ENCODE measurements at regions not wholly inside any gene's neighbourhood (a gene's known extent, or its start where the extent isn't known, plus 50 kb on each side); places are given as distances from the start of the nearest gene placed in this dataset.

DNA sequence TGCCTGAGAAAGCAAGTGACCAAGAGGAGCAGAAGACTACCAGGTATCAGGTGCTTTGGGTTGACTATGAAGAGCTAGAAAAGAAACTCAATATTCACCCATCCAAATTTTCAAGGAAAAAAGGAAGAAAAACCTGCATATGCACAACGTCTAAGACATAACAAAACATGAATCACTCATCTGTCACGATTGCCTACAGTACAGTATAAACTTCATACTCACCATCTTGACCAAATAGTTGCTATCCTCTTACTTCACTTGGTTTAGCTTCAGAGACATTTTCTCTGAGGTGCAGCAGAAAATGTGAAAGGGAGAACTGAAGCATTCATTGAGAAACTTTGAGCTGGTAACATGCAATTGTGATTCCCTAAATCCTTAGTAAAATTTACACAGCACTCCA is 228.6 kb upstream of the MPDZ start:
- in situ Hi-C loops (cut with HindIII; ENCODE audit: low pct_unique_long_range_greater_than_20kb, low sequenced_read_pairs), result no loop called here
- no TSS peak for BruUV-seq (replicated peaks)

GRCh38 chr9:13505797-13506196 is 226.3 kb upstream of the MPDZ start:
- TF ChIP-seq SIN3A (IDR thresholded peaks at IDR 0.05; ENCODE audit: borderline replicate concordance, insufficient read depth, low read depth, low read length), result no peak
- TF ChIP-seq, protein P1, sequence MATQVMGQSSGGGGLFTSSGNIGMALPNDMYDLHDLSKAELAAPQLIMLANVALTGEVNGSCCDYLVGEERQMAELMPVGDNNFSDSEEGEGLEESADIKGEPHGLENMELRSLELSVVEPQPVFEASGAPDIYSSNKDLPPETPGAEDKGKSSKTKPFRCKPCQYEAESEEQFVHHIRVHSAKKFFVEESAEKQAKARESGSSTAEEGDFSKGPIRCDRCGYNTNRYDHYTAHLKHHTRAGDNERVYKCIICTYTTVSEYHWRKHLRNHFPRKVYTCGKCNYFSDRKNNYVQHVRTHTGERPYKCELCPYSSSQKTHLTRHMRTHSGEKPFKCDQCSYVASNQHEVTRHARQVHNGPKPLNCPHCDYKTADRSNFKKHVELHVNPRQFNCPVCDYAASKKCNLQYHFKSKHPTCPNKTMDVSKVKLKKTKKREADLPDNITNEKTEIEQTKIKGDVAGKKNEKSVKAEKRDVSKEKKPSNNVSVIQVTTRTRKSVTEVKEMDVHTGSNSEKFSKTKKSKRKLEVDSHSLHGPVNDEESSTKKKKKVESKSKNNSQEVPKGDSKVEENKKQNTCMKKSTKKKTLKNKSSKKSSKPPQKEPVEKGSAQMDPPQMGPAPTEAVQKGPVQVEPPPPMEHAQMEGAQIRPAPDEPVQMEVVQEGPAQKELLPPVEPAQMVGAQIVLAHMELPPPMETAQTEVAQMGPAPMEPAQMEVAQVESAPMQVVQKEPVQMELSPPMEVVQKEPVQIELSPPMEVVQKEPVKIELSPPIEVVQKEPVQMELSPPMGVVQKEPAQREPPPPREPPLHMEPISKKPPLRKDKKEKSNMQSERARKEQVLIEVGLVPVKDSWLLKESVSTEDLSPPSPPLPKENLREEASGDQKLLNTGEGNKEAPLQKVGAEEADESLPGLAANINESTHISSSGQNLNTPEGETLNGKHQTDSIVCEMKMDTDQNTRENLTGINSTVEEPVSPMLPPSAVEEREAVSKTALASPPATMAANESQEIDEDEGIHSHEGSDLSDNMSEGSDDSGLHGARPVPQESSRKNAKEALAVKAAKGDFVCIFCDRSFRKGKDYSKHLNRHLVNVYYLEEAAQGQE (IDR thresholded peaks at IDR 0.05; ENCODE audit: insufficient read depth in 1 of 2, low read depth in 2 of 2, low read length in 1 of 2), result no peak
- no peak for TF ChIP-seq POLR2AphosphoS5 (IDR thresholded peaks at IDR 0.05; ENCODE audit: low read depth, low read length)
- no peak for TF ChIP-seq TCF7L2 (IDR thresholded peaks at IDR 0.05; ENCODE audit: low read depth, low read length)
- BruUV-seq (replicated peaks), result no TSS peak
- ATAC-seq (no peak), DNase-seq (ENCODE audit: low read depth, low spot score) (no peak)
- POLR2A ChIA-PET, result no interaction called here
- H3K27ac ChIP-seq (ENCODE audit: low read length), result no peak overlapping the region
- H3K36me3 ChIP-seq (ENCODE audit: control insufficient read depth, insufficient read depth, low read length), result no peaks in the 10 kb centered on the region
- intact Hi-C loops (cut with micrococcal nuclease; ENCODE audit: unreplicated experiment) (no loop called here), in situ Hi-C loops (cut with HindIII; ENCODE audit: low pct_unique_long_range_greater_than_20kb, low sequenced_read_pairs) (no loop called here)
- CTCF ChIA-PET, result no interaction called here
- H3K9me3 ChIP-seq (ENCODE audit: control insufficient read depth, insufficient read depth, low read depth, low read length), result no peaks in the 10 kb centered on the region
- no peaks in the 10 kb centered on the region for H3K4me1 ChIP-seq (ENCODE audit: control insufficient read depth, insufficient read depth, low read length)
- H3K27me3 ChIP-seq (ENCODE audit: control insufficient read depth, insufficient read depth, low read length), result no peaks in the 10 kb centered on the region
- H3K4me3 ChIP-seq (ENCODE audit: low read depth in 2 of 2, low read length in 2 of 2), result no peak overlapping the region

More for the DNA sequence above, 228.6 kb upstream of the MPDZ start:
- intact Hi-C loops (cut with micrococcal nuclease; ENCODE audit: unreplicated experiment), result no loop called here
- POLR2A ChIA-PET, result no interaction called here
- no peaks in the 10 kb centered on the region for H3K27me3 ChIP-seq (ENCODE audit: control insufficient read depth, insufficient read depth, low read length)
- ATAC-seq (no peak), DNase-seq (ENCODE audit: low read depth, low spot score) (no peak)
- no peak overlapping the region for H3K27ac ChIP-seq (ENCODE audit: low read length)
- CTCF ChIA-PET, result no interaction called here
- no peaks in the 10 kb centered on the region for H3K36me3 ChIP-seq (ENCODE audit: control insufficient read depth, insufficient read depth, low read length)
- no peaks in the 10 kb centered on the region for H3K4me1 ChIP-seq (ENCODE audit: control insufficient read depth, insufficient read depth, low read length)
- TF ChIP-seq, protein P2, sequence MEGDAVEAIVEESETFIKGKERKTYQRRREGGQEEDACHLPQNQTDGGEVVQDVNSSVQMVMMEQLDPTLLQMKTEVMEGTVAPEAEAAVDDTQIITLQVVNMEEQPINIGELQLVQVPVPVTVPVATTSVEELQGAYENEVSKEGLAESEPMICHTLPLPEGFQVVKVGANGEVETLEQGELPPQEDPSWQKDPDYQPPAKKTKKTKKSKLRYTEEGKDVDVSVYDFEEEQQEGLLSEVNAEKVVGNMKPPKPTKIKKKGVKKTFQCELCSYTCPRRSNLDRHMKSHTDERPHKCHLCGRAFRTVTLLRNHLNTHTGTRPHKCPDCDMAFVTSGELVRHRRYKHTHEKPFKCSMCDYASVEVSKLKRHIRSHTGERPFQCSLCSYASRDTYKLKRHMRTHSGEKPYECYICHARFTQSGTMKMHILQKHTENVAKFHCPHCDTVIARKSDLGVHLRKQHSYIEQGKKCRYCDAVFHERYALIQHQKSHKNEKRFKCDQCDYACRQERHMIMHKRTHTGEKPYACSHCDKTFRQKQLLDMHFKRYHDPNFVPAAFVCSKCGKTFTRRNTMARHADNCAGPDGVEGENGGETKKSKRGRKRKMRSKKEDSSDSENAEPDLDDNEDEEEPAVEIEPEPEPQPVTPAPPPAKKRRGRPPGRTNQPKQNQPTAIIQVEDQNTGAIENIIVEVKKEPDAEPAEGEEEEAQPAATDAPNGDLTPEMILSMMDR (IDR thresholded peaks at IDR 0.05), result no peak
- no peak for TF ChIP-seq TCF7L2 (IDR thresholded peaks at IDR 0.05; ENCODE audit: low read depth, low read length)
- TF ChIP-seq SIN3A (IDR thresholded peaks at IDR 0.05; ENCODE audit: borderline replicate concordance, insufficient read depth, low read depth, low read length), result no peak
- TF ChIP-seq, protein P1 (IDR thresholded peaks at IDR 0.05; ENCODE audit: insufficient read depth in 1 of 2, low read depth in 2 of 2, low read length in 1 of 2), result no peak
- TF ChIP-seq POLR2AphosphoS5 (IDR thresholded peaks at IDR 0.05; ENCODE audit: low read depth, low read length), result no peak
- no peaks in the 10 kb centered on the region for H3K9me3 ChIP-seq (ENCODE audit: control insufficient read depth, insufficient read depth, low read depth, low read length)
- no peak overlapping the region for H3K4me3 ChIP-seq (ENCODE audit: low read depth in 2 of 2, low read length in 2 of 2)
